ENCODE measurements at regions not wholly inside any gene's neighbourhood (a gene's known extent, or its start where the extent isn't known, plus 50 kb on each side); places are given as distances from the start of the nearest gene placed in this dataset.

GRCh38 chr14:104394409-104394851 is 185.1 kb upstream of the C14orf180 start:
- in situ Hi-C loops (cut with MboI): no loop called here
- no peak for DNase-seq (ENCODE audit: extremely low read depth in 1 of 4, low spot score in 3 of 4)
- Histone ChIP-seq H3K9me3 (replicated peaks; ENCODE audit: control insufficient read depth, insufficient read depth, low read depth, low read length) (no peaks in the 10 kb centered on the region), H3K27me3 (ENCODE audit: control insufficient read depth in 2 of 2, insufficient read depth in 2 of 2, low read length in 2 of 2) (peaks cover 5 to 59% of the 10 kb centered on the region in 2 experiments; a peak in 4 of 5 replicates), H3K79me2 (ENCODE audit: control insufficient read depth, insufficient read depth, low read length) (no peaks in the 10 kb centered on the region), H3K36me3 (ENCODE audit: control insufficient read depth, insufficient read depth, low read length) (no peaks in the 10 kb centered on the region), H3K9ac (ENCODE audit: insufficient read depth in 1 of 2, low read depth in 2 of 2, low read length in 2 of 2) (no peak overlapping the region), H3K4me3 (no peak overlapping the region), H3K4me2 (ENCODE audit: insufficient read depth, low read length) (no peak overlapping the region), H2AFZ (ENCODE audit: low read depth, low read length) (no peak overlapping the region), H3K9me1 (ENCODE audit: control insufficient read depth, insufficient read depth, low read length) (no peaks in the 10 kb centered on the region), H3K27ac (ENCODE audit: extremely low read depth, low read depth, low read length) (no peak overlapping the region), H3K4me1 (replicated peaks in 1 of 2; ENCODE audit: control insufficient read depth in 2 of 2, insufficient read depth in 2 of 2, low read length in 2 of 2) (no peaks in the 10 kb centered on the region), H4K20me1 (replicated peaks; ENCODE audit: control insufficient read depth, insufficient read depth, low read length) (no peaks in the 10 kb centered on the region)
- ChIA-PET CTCF (ENCODE audit: low intra/inter-chr PET ratio) (no interaction called here), POLR2A (no interaction called here)
- 2% methylated on average over 8 of the region's 13 CpGs for WGBS (ENCODE audit: insufficient coverage, low coverage, missing lambda C conversion rate)
- FAIRE-seq: no peak
- intact Hi-C loops (cut with micrococcal nuclease): no loop called here
- BruUV-seq (replicated peaks): no TSS peak
- ATAC-seq: no peak
- TF ChIP-seq PHB2 (IDR thresholded peaks at IDR 0.05; ENCODE audit: low read depth) (no peak), MEF2D (tag; conservative IDR thresholded peaks at IDR 0.05; ENCODE audit: low read depth) (no peak), BRF1 (IDR thresholded peaks at IDR 0.05; ENCODE audit: borderline replicate concordance, extremely low read depth, insufficient read length) (no peak), ZNF561 (CRISPR knock-in tag; conservative IDR thresholded peaks at IDR 0.05) (no peak), RREB1 (CRISPR knock-in tag; IDR thresholded peaks at IDR 0.05) (no peak), MTA1 (IDR thresholded peaks at IDR 0.05; ENCODE audit: borderline replicate concordance) (no peak), RBM25 (IDR thresholded peaks at IDR 0.05; ENCODE audit: low read depth, low read length, severe bottlenecking) (no peak), ZNF518B (CRISPR knock-in tag; IDR thresholded peaks at IDR 0.05) (no peak), ZNF174 (CRISPR knock-in tag; IDR thresholded peaks at IDR 0.05) (no peak), FOXP1 (CRISPR knock-in tag; IDR thresholded peaks at IDR 0.05) (no peak), MBD2 (IDR thresholded peaks at IDR 0.05; ENCODE audit: borderline replicate concordance, low read depth) (no peak), YBX1 (IDR thresholded peaks at IDR 0.05) (no peak), ILK (tag; IDR thresholded peaks at IDR 0.05; ENCODE audit: borderline replicate concordance, low read depth) (no peak), ZNF121 (CRISPR knock-in tag; conservative IDR thresholded peaks at IDR 0.05) (no peak), JUN (IDR thresholded peaks at IDR 0.05; ENCODE audit: borderline replicate concordance, low read depth, low read length) (no peak), JUN (CRISPR knock-in tag; IDR thresholded peaks at IDR 0.05; ENCODE audit: borderline replicate concordance) (no peak), HCFC1 (IDR thresholded peaks at IDR 0.05; ENCODE audit: low read depth, low read length) (no peak)

All from K562 (cell line).